NCI-H1694 treated with DMSO at 0.1 percent for 48 hours (cell line): ENCODE measurements at regions not wholly inside any gene's neighbourhood (a gene's known extent, or its start where the extent isn't known, plus 50 kb on each side); places are given as distances from the start of the nearest gene placed in this dataset.
A peak's percentile ranks its signal among the peaks of the same experiment; 100 is the strongest.

ENCODE experiments used
- DNase-seq: peaks from one replicate; lab custom pipeline; 2025; lab: John Stamatoyannopoulos, UW

GRCh38 chr11:104655066-104655465 is 243.2 kb downstream of the CASP12 start:
- DNase-seq = no peak

- no peak for DNase-seq
These were observed 244.0 kb downstream of the CASP12 start for GRCh38 chr11:104654181-104654813.

- DNase-seq = no peak
These were observed 244.9 kb downstream of the CASP12 start for GRCh38 chr11:104653407-104653806.

GRCh38 chr11:104652996-104653395 is 245.3 kb downstream of the CASP12 start:
- DNase-seq = no peak

GRCh38 chr11:104650234-104650633 is 248.0 kb downstream of the CASP12 start:
- no peak for DNase-seq

- no peak for DNase-seq
These were observed 249.3 kb downstream of the CASP12 start for GRCh38 chr11:104649002-104649401.

GRCh38 chr11:104645261-104646222 is 252.7 kb downstream of the CASP12 start:
- DNase-seq = no peak

- no peak for DNase-seq
These were observed 260.5 kb downstream of the CASP12 start for GRCh38 chr11:104637662-104638170.

- no peak for DNase-seq
These were observed 265.0 kb downstream of the CASP12 start for GRCh38 chr11:104633226-104633625.

GRCh38 chr11:104630352-104630751 is 267.9 kb downstream of the CASP12 start:
- DNase-seq = no peak

GRCh38 chr11:104625246-104625645 is 273.0 kb downstream of the CASP12 start:
- DNase-seq = no peak

- DNase-seq = no peak
These were observed 274.2 kb downstream of the CASP12 start for GRCh38 chr11:104624021-104624420.

- DNase-seq = no peak
These were observed 274.7 kb downstream of the CASP12 start for GRCh38 chr11:104623518-104623917.

GRCh38 chr11:104620991-104621390 is 277.3 kb downstream of the CASP12 start:
- DNase-seq = no peak

GRCh38 chr11:104619751-104620150 is 278.5 kb downstream of the CASP12 start:
- DNase-seq = no peak

GRCh38 chr11:104618954-104619353 is 279.3 kb downstream of the CASP12 start:
- DNase-seq = no peak

GRCh38 chr11:104614961-104615360 is 283.3 kb downstream of the CASP12 start:
- no peak for DNase-seq

GRCh38 chr11:104614117-104614680 is 284.1 kb downstream of the CASP12 start:
- DNase-seq = no peak

- no peak for DNase-seq
These were observed 287.6 kb downstream of the CASP12 start for GRCh38 chr11:104610635-104611034.

GRCh38 chr11:104609311-104610085 is 288.8 kb downstream of the CASP12 start:
- DNase-seq = peak; percentile 1

- DNase-seq = no peak
These were observed 295.6 kb downstream of the CASP12 start for GRCh38 chr11:104602643-104603042.
